K562 (cell line): ENCODE measurements at regions not wholly inside any gene's neighbourhood (a gene's known extent, or its start where the extent isn't known, plus 50 kb on each side); places are given as distances from the start of the nearest gene placed in this dataset.

Experiments used
- CBX5 ChIP-seq: IDR thresholded peaks from 2 replicates; pipeline ENCODE4 v1.6.1; 2014; ENCODE audit warnings: low read depth, borderline replicate concordance
- CREBBP ChIP-seq: IDR thresholded peaks from one replicate; pipeline ENCODE4 v1.6.1; 2012; ENCODE audit warnings: low read depth, mild to moderate bottlenecking, control low read depth, inconsistent platforms, low read length
- CTBP1 ChIP-seq: fragments of 450-650 bp; IDR thresholded peaks from 2 replicates; pipeline ENCODE4 v1.6.1; 2016; ENCODE audit warnings: borderline replicate concordance
- KDM4B ChIP-seq, 2 experiments: fragments of 450-650 bp in 1 of 2; sonication (generic) in 1 of 2; IDR thresholded peaks; 2 replicates each; pipeline ENCODE4 v1.6.1; 2016 to 2017; ENCODE audit warnings: borderline replicate concordance in 2 of 2, antibody characterized with exemption in 1 of 2, low read depth in 1 of 2, mild to moderate bottlenecking in 1 of 2
- KLF6 ChIP-seq: fragments of 250-450 bp; sonication (Bioruptor Pico); IDR thresholded peaks from 2 replicates; pipeline ENCODE4 v1.4.0; 2020; ENCODE audit warnings: mild to moderate bottlenecking, moderate library complexity, borderline replicate concordance
- MCM3 ChIP-seq: fragments of 450-650 bp; IDR thresholded peaks from 2 replicates; pipeline ENCODE4 v1.6.1; 2016
- MTF1 ChIP-seq: fragments of 250-450 bp; sonication (Bioruptor Pico); IDR thresholded peaks from 2 replicates; pipeline ENCODE4 v1.9.0; 2021; ENCODE audit warnings: moderate library complexity, mild to moderate bottlenecking, inconsistent platforms, borderline replicate concordance
- RBM22 ChIP-seq: fragments of 200-400 bp; formaldehyde crosslinking; IDR thresholded peaks from 2 replicates; pipeline ENCODE4 v1.6.1; 2018; ENCODE audit warnings: low read length, low read depth; ENCODE audit not compliant: poor library complexity, severe bottlenecking
- RCOR1 ChIP-seq, 2 experiments: IDR thresholded peaks; 2 replicates each; pipeline ENCODE4 v1.6.1; 2012; ENCODE audit warnings: low read depth in 2 of 2, low read length in 2 of 2, borderline replicate concordance in 1 of 2, improper control_type of control experiment in 1 of 2
- SRSF9 ChIP-seq: fragments of 200-400 bp; formaldehyde crosslinking; IDR thresholded peaks from 2 replicates; pipeline ENCODE4 v1.6.1; 2017; ENCODE audit warnings: low read depth, low read length, borderline replicate concordance
- TCF7 ChIP-seq: sonication (generic); IDR thresholded peaks from 2 replicates; pipeline ENCODE4 v1.6.1; 2016; ENCODE audit warnings: antibody characterized with exemption, borderline replicate concordance
- ZNF124 ChIP-seq: sonication (generic); formaldehyde crosslinking; IDR thresholded peaks from 2 replicates; pipeline ENCODE4 v1.8.1; 2022; ENCODE audit warnings: missing genetic modification reagents
- ZNF23 ChIP-seq: fragments of 250-450 bp; sonication (Bioruptor Pico); IDR thresholded peaks from 2 replicates; pipeline ENCODE4 v1.4.0; 2020; ENCODE audit warnings: mild to moderate bottlenecking
- ZNF449 ChIP-seq: fragments of 250-450 bp; sonication (Bioruptor Pico); IDR thresholded peaks from 2 replicates; pipeline ENCODE4 v1.8.0; 2022; ENCODE audit warnings: moderate library complexity, mild to moderate bottlenecking, inconsistent platforms
- ZNF717 ChIP-seq: fragments of 250-450 bp; sonication (Bioruptor Pico); IDR thresholded peaks from 2 replicates; pipeline ENCODE4 v1.5.0; 2021
- TF ChIP-seq, protein P1 (sequence below): IDR thresholded peaks from 3 replicates; pipeline ENCODE4 v1.6.1; 2011; ENCODE audit warnings: borderline replicate concordance, mild to moderate bottlenecking, moderate library complexity; ENCODE audit not compliant: insufficient read length; ENCODE audit errors: extremely low read depth

GRCh38 chr13:51523082-51523518, 61.2 kb upstream of the WDFY2 start (continued):
- TF ChIP-seq KLF6 (CRISPR knock-in tag), result no peak
- no peak for TF ChIP-seq CBX5
- no peak for TF ChIP-seq MCM3
- no peak for TF ChIP-seq CREBBP
- no peak for TF ChIP-seq RBM22
- TF ChIP-seq, protein P1, sequence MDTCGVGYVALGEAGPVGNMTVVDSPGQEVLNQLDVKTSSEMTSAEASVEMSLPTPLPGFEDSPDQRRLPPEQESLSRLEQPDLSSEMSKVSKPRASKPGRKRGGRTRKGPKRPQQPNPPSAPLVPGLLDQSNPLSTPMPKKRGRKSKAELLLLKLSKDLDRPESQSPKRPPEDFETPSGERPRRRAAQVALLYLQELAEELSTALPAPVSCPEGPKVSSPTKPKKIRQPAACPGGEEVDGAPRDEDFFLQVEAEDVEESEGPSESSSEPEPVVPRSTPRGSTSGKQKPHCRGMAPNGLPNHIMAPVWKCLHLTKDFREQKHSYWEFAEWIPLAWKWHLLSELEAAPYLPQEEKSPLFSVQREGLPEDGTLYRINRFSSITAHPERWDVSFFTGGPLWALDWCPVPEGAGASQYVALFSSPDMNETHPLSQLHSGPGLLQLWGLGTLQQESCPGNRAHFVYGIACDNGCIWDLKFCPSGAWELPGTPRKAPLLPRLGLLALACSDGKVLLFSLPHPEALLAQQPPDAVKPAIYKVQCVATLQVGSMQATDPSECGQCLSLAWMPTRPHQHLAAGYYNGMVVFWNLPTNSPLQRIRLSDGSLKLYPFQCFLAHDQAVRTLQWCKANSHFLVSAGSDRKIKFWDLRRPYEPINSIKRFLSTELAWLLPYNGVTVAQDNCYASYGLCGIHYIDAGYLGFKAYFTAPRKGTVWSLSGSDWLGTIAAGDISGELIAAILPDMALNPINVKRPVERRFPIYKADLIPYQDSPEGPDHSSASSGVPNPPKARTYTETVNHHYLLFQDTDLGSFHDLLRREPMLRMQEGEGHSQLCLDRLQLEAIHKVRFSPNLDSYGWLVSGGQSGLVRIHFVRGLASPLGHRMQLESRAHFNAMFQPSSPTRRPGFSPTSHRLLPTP, result no peak
- no peak for TF ChIP-seq KDM4B (IDR thresholded peaks at IDR 0.05; ENCODE audit: borderline replicate concordance in 2 of 2, low read depth in 1 of 2)
- 0 out of 4 replicates have a peak, but pooled peaks of 1 of the 2 experiments have one; percentile 34 for TF ChIP-seq RCOR1 (IDR thresholded peaks at IDR 0.05; ENCODE audit: borderline replicate concordance in 1 of 2, low read depth in 2 of 2, low read length in 2 of 2)
- TF ChIP-seq ZNF449 (CRISPR knock-in tag), result no peak
- TF ChIP-seq ZNF124 (CRISPR knock-in tag), result no peak
- TF ChIP-seq TCF7, result no peak
- TF ChIP-seq ZNF717 (CRISPR knock-in tag), result no peak
- no peak for TF ChIP-seq SRSF9
- no peak for TF ChIP-seq MTF1 (CRISPR knock-in tag)
- peak; percentile 32; the same call in 1 of the 2 replicates for TF ChIP-seq CTBP1
- TF ChIP-seq ZNF23 (CRISPR knock-in tag), result no peak
